ENCODE measurements at regions not wholly inside any gene's neighbourhood (a gene's known extent, or its start where the extent isn't known, plus 50 kb on each side); places are given as distances from the start of the nearest gene placed in this dataset.

DNA sequence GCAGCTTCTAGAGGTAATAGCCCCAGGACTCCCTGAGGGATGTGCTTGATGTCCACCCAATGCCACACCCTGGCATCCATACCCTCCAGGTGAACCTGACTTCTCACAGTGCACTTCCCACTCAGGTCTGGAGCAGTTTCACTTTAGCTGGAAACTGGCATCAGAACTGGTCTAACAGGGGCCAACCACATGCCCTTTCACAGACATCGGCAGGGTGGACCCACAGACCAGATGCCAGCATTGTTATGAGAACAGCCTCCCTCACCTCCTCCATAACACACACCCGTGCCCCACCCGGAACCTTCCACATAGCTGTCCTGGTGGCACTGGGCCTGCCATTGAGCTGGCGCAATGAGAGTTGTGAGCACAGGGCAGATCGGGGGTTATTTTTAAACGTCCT is 77.4 kb upstream of the GPR12 start (continued):
- TF ChIP-seq NFIC (IDR thresholded peaks at IDR 0.05; ENCODE audit: low read depth, low read length): no peak

DNA sequence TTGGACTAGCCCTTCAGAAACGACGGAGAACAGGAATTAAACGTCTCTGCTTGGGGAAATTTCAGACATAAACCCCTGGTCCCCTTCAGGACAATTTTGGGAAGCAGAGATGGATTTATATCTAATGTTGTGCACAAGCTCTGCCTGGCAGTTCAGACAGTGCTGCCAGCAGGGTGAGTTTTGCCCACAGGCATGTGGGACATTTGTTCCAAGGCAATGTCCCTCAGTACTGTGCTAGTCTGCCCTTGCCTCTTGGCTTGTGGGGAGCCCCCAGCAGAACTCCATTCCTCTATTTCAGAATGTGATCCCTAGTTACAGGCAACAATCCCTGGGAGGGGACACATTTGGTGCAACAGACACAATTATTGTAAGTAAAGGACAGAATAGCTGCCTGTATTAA is 76.5 kb upstream of the GPR12 start:
- TF ChIP-seq TARDBP (IDR thresholded peaks at IDR 0.05; ENCODE audit: borderline replicate concordance): no peak
- TF ChIP-seq TCF7 (IDR thresholded peaks at IDR 0.05; ENCODE audit: borderline replicate concordance): no peak
- no peak for TF ChIP-seq ZBED1 (IDR thresholded peaks at IDR 0.05; ENCODE audit: borderline replicate concordance)
- TF ChIP-seq CREM (IDR thresholded peaks at IDR 0.05; ENCODE audit: low read depth): no peak
- no peak for TF ChIP-seq JUNB (IDR thresholded peaks at IDR 0.05)
- Histone ChIP-seq H4K20me1 (ENCODE audit: control insufficient read depth, insufficient read depth) (no peaks in the 10 kb centered on the region), H3K4me3 (no peak overlapping the region), H3K9me3 (replicated peaks; ENCODE audit: control insufficient read depth, insufficient read depth, low read length) (no peaks in the 10 kb centered on the region), H3K4me2 (ENCODE audit: control insufficient read depth, insufficient read depth) (no peak overlapping the region), H2AFZ (ENCODE audit: control insufficient read depth, low read depth, low read length) (no peak overlapping the region), H3K9ac (ENCODE audit: control insufficient read depth, insufficient read depth, low read length) (no peak overlapping the region), H3K36me3 (ENCODE audit: control insufficient read depth in 2 of 2, insufficient read depth in 2 of 2, low read length in 1 of 2) (no peaks in the 10 kb centered on the region), H3K27ac (ENCODE audit: control insufficient read depth, insufficient read depth) (no peak overlapping the region), H3K79me2 (ENCODE audit: control insufficient read depth, insufficient read depth, low read length) (no peaks in the 10 kb centered on the region), H3K4me1 (ENCODE audit: control insufficient read depth, insufficient read depth, low read length) (no peaks in the 10 kb centered on the region), H3K27me3 (replicated peaks in 1 of 2; ENCODE audit: control insufficient read depth in 2 of 2, insufficient read depth in 2 of 2, low read length in 1 of 2) (peaks cover 0 to 1% of the 10 kb centered on the region in 2 experiments; a peak in 2 of 4 replicates)
- ChIA-PET SMC1A (ENCODE audit: uncharacterized antibody, unreplicated experiment) (no interaction called here), RAD21 (ENCODE audit: unreplicated experiment) (no interaction called here), CTCF (no interaction called here), POLR2A (no interaction called here)
- ATAC-seq (no peak), FAIRE-seq (no peak), DNase-seq (ENCODE audit: low read depth, low spot score) (no peak)
- in situ Hi-C loops (cut with MboI): no loop called here
- WGBS (ENCODE audit: insufficient coverage, insufficient replicate concordance, low lambda C conversion rate, missing lambda C conversion rate): 43% methylated on average over 3 of the region's 3 CpGs
- BruUV-seq (replicated peaks): no TSS peak
- intact Hi-C loops (cut with micrococcal nuclease; ENCODE audit: unreplicated experiment): no loop called here

DNA sequence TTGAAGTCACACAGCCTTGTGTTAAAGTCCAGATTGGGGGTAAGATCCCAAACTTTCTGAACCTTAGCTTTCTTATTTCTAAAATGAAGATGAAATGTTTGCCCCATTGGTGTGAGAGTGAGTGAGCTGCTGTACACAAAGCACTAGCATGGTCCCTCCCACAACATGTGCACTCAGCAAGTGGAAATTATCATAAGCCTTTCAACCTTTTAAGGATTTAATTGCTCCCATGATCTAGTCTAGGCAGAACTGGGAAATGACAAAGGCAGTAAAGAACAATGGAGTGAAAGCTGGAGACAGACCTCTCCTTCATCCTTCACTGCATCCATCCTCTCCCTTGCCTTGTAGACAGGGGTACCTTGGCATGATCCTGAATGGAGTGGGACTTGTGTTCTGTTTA is 76.0 kb upstream of the GPR12 start:
- no peak for TF ChIP-seq HCFC1 (IDR thresholded peaks at IDR 0.05; ENCODE audit: low read length)
- no peak for TF ChIP-seq KDM1A (IDR thresholded peaks at IDR 0.05; ENCODE audit: borderline replicate concordance)
- TF ChIP-seq IKZF2 (IDR thresholded peaks at IDR 0.05): no peak
- TF ChIP-seq CREM (IDR thresholded peaks at IDR 0.05; ENCODE audit: low read depth): no peak
- TF ChIP-seq, protein P1, sequence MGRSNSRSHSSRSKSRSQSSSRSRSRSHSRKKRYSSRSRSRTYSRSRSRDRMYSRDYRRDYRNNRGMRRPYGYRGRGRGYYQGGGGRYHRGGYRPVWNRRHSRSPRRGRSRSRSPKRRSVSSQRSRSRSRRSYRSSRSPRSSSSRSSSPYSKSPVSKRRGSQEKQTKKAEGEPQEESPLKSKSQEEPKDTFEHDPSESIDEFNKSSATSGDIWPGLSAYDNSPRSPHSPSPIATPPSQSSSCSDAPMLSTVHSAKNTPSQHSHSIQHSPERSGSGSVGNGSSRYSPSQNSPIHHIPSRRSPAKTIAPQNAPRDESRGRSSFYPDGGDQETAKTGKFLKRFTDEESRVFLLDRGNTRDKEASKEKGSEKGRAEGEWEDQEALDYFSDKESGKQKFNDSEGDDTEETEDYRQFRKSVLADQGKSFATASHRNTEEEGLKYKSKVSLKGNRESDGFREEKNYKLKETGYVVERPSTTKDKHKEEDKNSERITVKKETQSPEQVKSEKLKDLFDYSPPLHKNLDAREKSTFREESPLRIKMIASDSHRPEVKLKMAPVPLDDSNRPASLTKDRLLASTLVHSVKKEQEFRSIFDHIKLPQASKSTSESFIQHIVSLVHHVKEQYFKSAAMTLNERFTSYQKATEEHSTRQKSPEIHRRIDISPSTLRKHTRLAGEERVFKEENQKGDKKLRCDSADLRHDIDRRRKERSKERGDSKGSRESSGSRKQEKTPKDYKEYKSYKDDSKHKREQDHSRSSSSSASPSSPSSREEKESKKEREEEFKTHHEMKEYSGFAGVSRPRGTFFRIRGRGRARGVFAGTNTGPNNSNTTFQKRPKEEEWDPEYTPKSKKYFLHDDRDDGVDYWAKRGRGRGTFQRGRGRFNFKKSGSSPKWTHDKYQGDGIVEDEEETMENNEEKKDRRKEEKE (IDR thresholded peaks at IDR 0.05): no peak
- no peak for TF ChIP-seq YY1 (IDR thresholded peaks at IDR 0.05; ENCODE audit: low read depth, low read length)
- H3K9me3 ChIP-seq (replicated peaks; ENCODE audit: control insufficient read depth, insufficient read depth, low read length): no peaks in the 10 kb centered on the region
- in situ Hi-C loops (cut with MboI) (no loop called here), intact Hi-C loops (cut with micrococcal nuclease; ENCODE audit: unreplicated experiment) (no loop called here)
- FAIRE-seq: no peak
- H3K79me2 ChIP-seq (ENCODE audit: control insufficient read depth, insufficient read depth, low read length): no peaks in the 10 kb centered on the region
- no peak overlapping the region for H3K27ac ChIP-seq (ENCODE audit: control insufficient read depth, insufficient read depth)
- DNase-seq (ENCODE audit: low read depth, low spot score): no peak
- ChIA-PET CTCF (no interaction called here), SMC1A (ENCODE audit: uncharacterized antibody, unreplicated experiment) (no interaction called here), RAD21 (ENCODE audit: unreplicated experiment) (no interaction called here), POLR2A (no interaction called here)
- no peak overlapping the region for H2AFZ ChIP-seq (ENCODE audit: control insufficient read depth, low read depth, low read length)
- no peak for ATAC-seq
- no peak overlapping the region for H3K9ac ChIP-seq (ENCODE audit: control insufficient read depth, insufficient read depth, low read length)
- no TSS peak for BruUV-seq (replicated peaks)
- no peak overlapping the region for H3K4me2 ChIP-seq (ENCODE audit: control insufficient read depth, insufficient read depth)
- H3K36me3 ChIP-seq (ENCODE audit: control insufficient read depth in 2 of 2, insufficient read depth in 2 of 2, low read length in 1 of 2): no peaks in the 10 kb centered on the region
- no peaks in the 10 kb centered on the region for H4K20me1 ChIP-seq (ENCODE audit: control insufficient read depth, insufficient read depth)
- peaks cover 0 to 1% of the 10 kb centered on the region in 2 experiments; a peak in 2 of 4 replicates for H3K27me3 ChIP-seq (replicated peaks in 1 of 2; ENCODE audit: control insufficient read depth in 2 of 2, insufficient read depth in 2 of 2, low read length in 1 of 2)
- no peaks in the 10 kb centered on the region for H3K4me1 ChIP-seq (ENCODE audit: control insufficient read depth, insufficient read depth, low read length)
- H3K4me3 ChIP-seq: no peak overlapping the region

Measured in GM12878 (cell line).